ENCODE measurements at regions not wholly inside any gene's neighbourhood (a gene's known extent, or its start where the extent isn't known, plus 50 kb on each side); places are given as distances from the start of the nearest gene placed in this dataset.

GRCh38 chr3:98963546-98963945 is 62.1 kb upstream of the DCBLD2 start:
- TF ChIP-seq ZNF8 (CRISPR knock-in tag; IDR thresholded peaks at IDR 0.05): no peak
- TF ChIP-seq CREB5 (CRISPR knock-in tag; IDR thresholded peaks at IDR 0.05; ENCODE audit: low read depth): no peak
- no peak for TF ChIP-seq RARB (CRISPR knock-in tag; IDR thresholded peaks at IDR 0.05)

GRCh38 chr3:98962951-98963350 is 61.5 kb upstream of the DCBLD2 start:
- peak; percentile 54 for ATAC-seq
- TF ChIP-seq, protein P1, sequence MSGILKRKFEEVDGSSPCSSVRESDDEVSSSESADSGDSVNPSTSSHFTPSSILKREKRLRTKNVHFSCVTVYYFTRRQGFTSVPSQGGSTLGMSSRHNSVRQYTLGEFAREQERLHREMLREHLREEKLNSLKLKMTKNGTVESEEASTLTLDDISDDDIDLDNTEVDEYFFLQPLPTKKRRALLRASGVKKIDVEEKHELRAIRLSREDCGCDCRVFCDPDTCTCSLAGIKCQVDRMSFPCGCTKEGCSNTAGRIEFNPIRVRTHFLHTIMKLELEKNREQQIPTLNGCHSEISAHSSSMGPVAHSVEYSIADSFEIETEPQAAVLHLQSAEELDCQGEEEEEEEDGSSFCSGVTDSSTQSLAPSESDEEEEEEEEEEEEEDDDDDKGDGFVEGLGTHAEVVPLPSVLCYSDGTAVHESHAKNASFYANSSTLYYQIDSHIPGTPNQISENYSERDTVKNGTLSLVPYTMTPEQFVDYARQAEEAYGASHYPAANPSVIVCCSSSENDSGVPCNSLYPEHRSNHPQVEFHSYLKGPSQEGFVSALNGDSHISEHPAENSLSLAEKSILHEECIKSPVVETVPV (CRISPR knock-in tag; IDR thresholded peaks at IDR 0.05): no peak
- TF ChIP-seq CREB5 (CRISPR knock-in tag; IDR thresholded peaks at IDR 0.05; ENCODE audit: low read depth) (no peak), SNAI2 (CRISPR knock-in tag; IDR thresholded peaks at IDR 0.05) (no peak), ZNF565 (CRISPR knock-in tag; conservative IDR thresholded peaks at IDR 0.05; ENCODE audit: low read depth) (no peak), TCF4 (CRISPR knock-in tag; IDR thresholded peaks at IDR 0.05; ENCODE audit: borderline replicate concordance) (no peak), TOX (CRISPR knock-in tag; IDR thresholded peaks at IDR 0.05; ENCODE audit: borderline replicate concordance) (no peak), ZFP30 (CRISPR knock-in tag; IDR thresholded peaks at IDR 0.05) (no peak), ZFP3 (CRISPR knock-in tag; IDR thresholded peaks at IDR 0.05) (no peak), ZC3H10 (CRISPR knock-in tag; IDR thresholded peaks at IDR 0.05) (no peak), ESRRG (CRISPR knock-in tag; IDR thresholded peaks at IDR 0.05) (no peak), BACH2 (CRISPR knock-in tag; IDR thresholded peaks at IDR 0.05; ENCODE audit: borderline replicate concordance) (no peak)
- TF ChIP-seq, protein P2, sequence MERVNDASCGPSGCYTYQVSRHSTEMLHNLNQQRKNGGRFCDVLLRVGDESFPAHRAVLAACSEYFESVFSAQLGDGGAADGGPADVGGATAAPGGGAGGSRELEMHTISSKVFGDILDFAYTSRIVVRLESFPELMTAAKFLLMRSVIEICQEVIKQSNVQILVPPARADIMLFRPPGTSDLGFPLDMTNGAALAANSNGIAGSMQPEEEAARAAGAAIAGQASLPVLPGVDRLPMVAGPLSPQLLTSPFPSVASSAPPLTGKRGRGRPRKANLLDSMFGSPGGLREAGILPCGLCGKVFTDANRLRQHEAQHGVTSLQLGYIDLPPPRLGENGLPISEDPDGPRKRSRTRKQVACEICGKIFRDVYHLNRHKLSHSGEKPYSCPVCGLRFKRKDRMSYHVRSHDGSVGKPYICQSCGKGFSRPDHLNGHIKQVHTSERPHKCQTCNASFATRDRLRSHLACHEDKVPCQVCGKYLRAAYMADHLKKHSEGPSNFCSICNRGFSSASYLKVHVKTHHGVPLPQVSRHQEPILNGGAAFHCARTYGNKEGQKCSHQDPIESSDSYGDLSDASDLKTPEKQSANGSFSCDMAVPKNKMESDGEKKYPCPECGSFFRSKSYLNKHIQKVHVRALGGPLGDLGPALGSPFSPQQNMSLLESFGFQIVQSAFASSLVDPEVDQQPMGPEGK (CRISPR knock-in tag; IDR thresholded peaks at IDR 0.05; ENCODE audit: borderline replicate concordance): no peak

More at GRCh38 chr3:98963546-98963945, 62.1 kb upstream of the DCBLD2 start:
- no peak for ATAC-seq

DNA sequence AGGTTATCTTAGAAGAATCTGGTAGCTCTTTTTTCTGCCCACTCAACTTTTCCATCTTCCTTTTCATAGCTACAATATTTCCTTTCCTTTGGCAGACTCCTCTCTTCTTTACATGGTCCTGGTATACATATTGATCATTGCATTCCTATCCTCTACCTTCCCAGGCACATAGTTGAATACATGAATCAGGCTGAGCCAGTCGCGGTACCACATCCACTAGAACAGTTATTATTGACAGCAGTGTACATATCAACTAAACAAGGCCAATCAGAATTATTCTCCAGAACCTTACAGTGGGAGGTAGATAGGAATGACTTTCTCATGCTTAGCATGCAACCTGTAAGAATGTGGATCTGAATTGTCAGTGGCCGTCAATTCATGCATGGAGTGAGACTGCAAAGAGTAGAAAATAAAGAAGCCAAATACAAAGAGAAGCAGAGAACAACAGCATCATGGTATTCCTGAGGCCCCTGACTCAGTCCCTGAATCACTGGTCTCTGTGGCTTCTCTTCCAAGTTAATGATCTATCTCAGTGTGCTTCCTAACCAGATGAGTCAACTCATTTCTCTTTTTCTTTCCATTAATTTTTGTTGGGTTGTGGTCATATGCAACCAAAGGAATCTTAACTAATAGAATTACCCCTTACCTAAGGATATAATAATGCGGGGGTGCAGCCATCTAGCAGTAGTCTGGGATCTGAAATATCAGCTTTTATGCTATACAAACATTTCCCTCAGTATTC is 60.9 kb upstream of the DCBLD2 start:
- peak; percentile 84 for ATAC-seq
- TF ChIP-seq CSDC2 (CRISPR knock-in tag; IDR thresholded peaks at IDR 0.05): no peak
- peak; percentile 56; the same call in 1 of the 2 replicates for TF ChIP-seq ZC3H10 (CRISPR knock-in tag; IDR thresholded peaks at IDR 0.05)
- TF ChIP-seq SNAI2 (CRISPR knock-in tag; IDR thresholded peaks at IDR 0.05): no peak
- TF ChIP-seq, protein P2 (CRISPR knock-in tag; IDR thresholded peaks at IDR 0.05; ENCODE audit: borderline replicate concordance): peak; percentile 93; the same call in 1 of the 2 replicates
- no peak for TF ChIP-seq ARNTL (CRISPR knock-in tag; IDR thresholded peaks at IDR 0.05; ENCODE audit: borderline replicate concordance, low read depth)
- TF ChIP-seq RARB (CRISPR knock-in tag; IDR thresholded peaks at IDR 0.05): no peak
- no peak for TF ChIP-seq TSHZ2 (CRISPR knock-in tag; IDR thresholded peaks at IDR 0.05)
- TF ChIP-seq CREB5 (CRISPR knock-in tag; IDR thresholded peaks at IDR 0.05; ENCODE audit: low read depth): peak; percentile 59; the same call in 1 of the 2 replicates
- no peak for TF ChIP-seq PPARA (CRISPR knock-in tag; IDR thresholded peaks at IDR 0.05; ENCODE audit: borderline replicate concordance)
- no peak for TF ChIP-seq ZNF70 (CRISPR knock-in tag; IDR thresholded peaks at IDR 0.05)
- peak; percentile 86 for TF ChIP-seq ISL1 (CRISPR knock-in tag; IDR thresholded peaks at IDR 0.05)
- TF ChIP-seq ZNF565 (CRISPR knock-in tag; conservative IDR thresholded peaks at IDR 0.05; ENCODE audit: low read depth): no peak
- TF ChIP-seq GLIS3 (CRISPR knock-in tag; IDR thresholded peaks at IDR 0.05): peak; percentile 88; the same call in 1 of the 2 replicates
- no peak for TF ChIP-seq OSR1 (CRISPR knock-in tag; IDR thresholded peaks at IDR 0.05)
- TF ChIP-seq, protein P1 (CRISPR knock-in tag; IDR thresholded peaks at IDR 0.05): no peak
- no peak; the same call in 1 of the 2 replicates for TF ChIP-seq TOX (CRISPR knock-in tag; IDR thresholded peaks at IDR 0.05; ENCODE audit: borderline replicate concordance)
- TF ChIP-seq ZFP30 (CRISPR knock-in tag; IDR thresholded peaks at IDR 0.05): no peak
- TF ChIP-seq BACH2 (CRISPR knock-in tag; IDR thresholded peaks at IDR 0.05; ENCODE audit: borderline replicate concordance): no peak
- TF ChIP-seq ESRRG (CRISPR knock-in tag; IDR thresholded peaks at IDR 0.05): no peak
- no peak for TF ChIP-seq ZFP3 (CRISPR knock-in tag; IDR thresholded peaks at IDR 0.05)

Data from SK-N-SH treated with all-trans-retinoic acid at 6 μM for 48 hours (cell line).